ENCODE measurements at regions not wholly inside any gene's neighbourhood (a gene's known extent, or its start where the extent isn't known, plus 50 kb on each side); places are given as distances from the start of the nearest gene placed in this dataset.

DNA sequence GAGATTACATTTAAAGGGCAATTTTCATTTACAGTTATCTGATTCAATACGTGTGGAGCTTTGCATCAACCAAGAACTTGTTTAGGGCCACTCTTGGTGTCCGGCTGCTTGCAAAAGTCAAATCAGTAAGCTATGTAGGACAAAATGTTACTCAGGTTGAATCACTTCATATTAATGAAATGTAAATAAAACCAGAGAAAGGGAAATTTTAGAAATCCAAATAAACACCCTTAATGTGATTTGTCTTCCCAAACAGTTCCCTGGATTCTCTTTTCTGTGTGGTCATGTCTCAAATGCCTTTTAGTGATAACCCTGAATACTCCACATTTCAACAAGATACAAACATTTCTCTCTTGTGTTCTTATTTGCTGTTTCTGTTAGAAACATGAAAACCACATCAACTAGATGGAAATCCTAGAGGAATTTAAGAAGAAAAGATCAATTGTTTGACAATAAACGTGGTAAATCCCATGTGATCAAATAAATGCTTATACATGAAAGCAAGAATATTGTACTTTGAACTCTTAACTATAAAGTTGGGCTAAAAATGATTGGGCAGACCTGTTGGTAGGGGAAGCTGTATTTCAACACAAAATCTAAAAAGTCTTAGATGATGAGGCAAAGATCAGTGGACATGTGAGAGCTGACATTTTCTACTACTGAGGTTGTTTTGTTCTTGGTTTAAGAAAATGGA lies 101.3 kb downstream of the CDC42EP3 start:
- H3K9me3 ChIP-seq (ENCODE audit: low read length), result no peaks in the 10 kb centered on the region
- no peak overlapping the region for H2AFZ ChIP-seq (ENCODE audit: low read length)
- H3K4me1 ChIP-seq (ENCODE audit: insufficient read depth, low read length, poor library complexity, severe bottlenecking), result no peaks in the 10 kb centered on the region
- H3K36me3 ChIP-seq (ENCODE audit: insufficient read depth, low read length), result no peaks in the 10 kb centered on the region
- BruUV-seq (replicated peaks), result no TSS peak
- DNase-seq (ENCODE audit: low spot score), result no peak
- no peak overlapping the region for H3K4me3 ChIP-seq (ENCODE audit: low read depth, low read length, poor library complexity, severe bottlenecking)
- H4K20me1 ChIP-seq (ENCODE audit: insufficient read depth, low read length), result no peaks in the 10 kb centered on the region
- ChIA-PET CTCF (ENCODE audit: unreplicated experiment) (no interaction called here), POLR2A (interaction anchor here (1.5 to 1.8 kb wide), 2 partner anchors 12 to 15 kb away, joined by 4 to 5 read pairs; no protein-coding TSS in a partner anchor)
- no peaks in the 10 kb centered on the region for H3K9me2 ChIP-seq (ENCODE audit: insufficient read depth, low read length)
- TF ChIP-seq EZH2phosphoT487 (IDR thresholded peaks at IDR 0.05; ENCODE audit: borderline replicate concordance, low read depth, low read length), result no peak
- no peak overlapping the region for H3K4me2 ChIP-seq (ENCODE audit: low read length)
- H3K79me2 ChIP-seq (ENCODE audit: insufficient read depth, low read depth, low read length), result no peaks in the 10 kb centered on the region
- intact Hi-C loops (cut with micrococcal nuclease; ENCODE audit: unreplicated experiment), result no loop called here
- H3K27ac ChIP-seq (ENCODE audit: low read depth, low read length, poor library complexity, severe bottlenecking), result no peak overlapping the region

- TF ChIP-seq EZH2phosphoT487 (IDR thresholded peaks at IDR 0.05; ENCODE audit: borderline replicate concordance, low read depth, low read length) (no peak), CTCF (conservative IDR thresholded peaks at IDR 0.05; ENCODE audit: low read length) (no peak)
- no peaks in the 10 kb centered on the region for H3K36me3 ChIP-seq (ENCODE audit: insufficient read depth, low read length)
- H2AFZ ChIP-seq (ENCODE audit: low read length), result no peak overlapping the region
- CTCF ChIA-PET (ENCODE audit: unreplicated experiment), result no interaction called here
- H3K4me1 ChIP-seq (ENCODE audit: insufficient read depth, low read length, poor library complexity, severe bottlenecking), result no peaks in the 10 kb centered on the region
- POLR2A ChIA-PET, result interaction anchor here (1.8 kb wide), 1 partner anchor 13 kb away, joined by 5 read pairs; no protein-coding TSS in a partner anchor
- H3K4me2 ChIP-seq (ENCODE audit: low read length), result no peak overlapping the region
- H3K9me2 ChIP-seq (ENCODE audit: insufficient read depth, low read length), result no peaks in the 10 kb centered on the region
- no peak overlapping the region for H3K4me3 ChIP-seq (ENCODE audit: low read depth, low read length, poor library complexity, severe bottlenecking)
- H3K9me3 ChIP-seq (ENCODE audit: low read length), result no peaks in the 10 kb centered on the region
- BruUV-seq (replicated peaks), result no TSS peak
- H4K20me1 ChIP-seq (ENCODE audit: insufficient read depth, low read length), result no peaks in the 10 kb centered on the region
- DNase-seq (ENCODE audit: low spot score), result no peak
- no peaks in the 10 kb centered on the region for H3K79me2 ChIP-seq (ENCODE audit: insufficient read depth, low read depth, low read length)
- no peak overlapping the region for H3K27ac ChIP-seq (ENCODE audit: low read depth, low read length, poor library complexity, severe bottlenecking)
- intact Hi-C loops (cut with micrococcal nuclease; ENCODE audit: unreplicated experiment), result no loop called here
Observed at GRCh38 chr2:37570773-37571586, 100.5 kb downstream of the CDC42EP3 start.

DNA sequence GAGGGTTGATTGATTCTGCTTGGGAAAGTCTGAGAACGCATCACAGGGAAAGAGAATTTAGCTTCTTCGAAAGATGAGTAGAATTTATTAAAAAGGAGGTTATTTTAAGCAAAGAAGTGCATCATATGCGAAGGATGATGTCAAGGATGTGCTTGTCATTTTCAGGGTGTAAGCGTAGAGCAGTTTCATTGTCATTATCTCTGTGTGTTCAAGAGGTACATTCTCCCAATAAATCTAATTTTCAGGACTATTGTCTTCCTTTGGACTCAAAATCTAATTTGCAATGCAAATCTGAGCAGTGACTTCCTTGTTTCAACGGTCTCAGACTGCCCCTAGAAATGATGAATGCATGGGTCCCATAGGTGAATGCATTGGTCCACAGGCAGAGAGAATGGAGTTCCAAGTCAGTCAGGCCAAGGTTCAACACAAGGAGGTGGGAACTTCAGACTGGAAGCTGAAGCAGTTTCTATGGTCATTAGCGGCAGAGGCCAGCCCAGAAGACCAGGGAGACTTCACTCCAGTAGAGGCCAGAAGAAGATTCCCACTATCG lies 99.8 kb downstream of the CDC42EP3 start:
- H4K20me1 ChIP-seq (ENCODE audit: insufficient read depth, low read length), result no peaks in the 10 kb centered on the region
- no peak for TF ChIP-seq EZH2phosphoT487 (IDR thresholded peaks at IDR 0.05; ENCODE audit: borderline replicate concordance, low read depth, low read length)
- no peak for TF ChIP-seq CTCF (conservative IDR thresholded peaks at IDR 0.05; ENCODE audit: low read length)
- no peak overlapping the region for H3K4me3 ChIP-seq (ENCODE audit: low read depth, low read length, poor library complexity, severe bottlenecking)
- H3K36me3 ChIP-seq (ENCODE audit: insufficient read depth, low read length), result no peaks in the 10 kb centered on the region
- H3K79me2 ChIP-seq (ENCODE audit: insufficient read depth, low read depth, low read length), result no peaks in the 10 kb centered on the region
- POLR2A ChIA-PET, result no interaction called here
- intact Hi-C loops (cut with micrococcal nuclease; ENCODE audit: unreplicated experiment), result no loop called here
- BruUV-seq (replicated peaks), result no TSS peak
- no peaks in the 10 kb centered on the region for H3K9me2 ChIP-seq (ENCODE audit: insufficient read depth, low read length)
- CTCF ChIA-PET (ENCODE audit: unreplicated experiment), result no interaction called here
- H3K27ac ChIP-seq (ENCODE audit: low read depth, low read length, poor library complexity, severe bottlenecking), result no peak overlapping the region
- no peak overlapping the region for H2AFZ ChIP-seq (ENCODE audit: low read length)
- H3K9me3 ChIP-seq (ENCODE audit: low read length), result no peaks in the 10 kb centered on the region
- H3K4me1 ChIP-seq (ENCODE audit: insufficient read depth, low read length, poor library complexity, severe bottlenecking), result no peaks in the 10 kb centered on the region
- DNase-seq (ENCODE audit: low spot score), result no peak
- no peak overlapping the region for H3K4me2 ChIP-seq (ENCODE audit: low read length)
